ENCODE measurements at regions not wholly inside any gene's neighbourhood (a gene's known extent, or its start where the extent isn't known, plus 50 kb on each side); places are given as distances from the start of the nearest gene placed in this dataset.

DNA sequence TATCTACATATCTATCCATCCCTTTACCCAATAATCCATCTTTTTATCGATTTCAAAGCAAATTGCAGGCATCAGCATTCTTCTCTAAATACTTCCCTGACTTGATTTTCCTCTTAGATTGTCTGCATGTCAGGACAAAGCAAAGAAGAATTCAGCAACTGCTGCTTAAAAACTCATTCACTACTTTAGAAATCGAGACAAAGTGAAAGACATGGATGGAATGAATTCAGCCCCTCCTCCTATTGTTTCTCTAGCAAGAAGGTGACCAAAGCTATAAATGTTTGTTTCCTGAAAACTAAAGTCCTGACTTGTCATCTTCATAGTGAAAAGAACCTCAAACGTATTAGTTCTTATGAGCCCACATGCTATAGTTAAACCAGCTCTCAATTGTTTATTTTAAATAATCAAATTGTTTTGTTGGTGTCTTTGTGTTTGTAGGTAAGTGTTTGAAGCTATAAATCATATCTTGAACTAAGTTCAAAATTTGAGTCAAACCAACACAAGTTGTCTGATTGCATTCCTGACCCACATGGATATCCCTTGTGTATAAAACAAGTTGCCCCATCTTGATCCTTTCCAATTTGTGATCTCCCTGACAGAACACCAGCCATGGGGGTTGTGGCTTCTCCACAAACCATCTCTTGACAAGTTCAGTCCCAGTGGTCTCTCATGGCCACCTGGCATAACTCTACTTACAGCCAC is 58.6 kb upstream of the ARHGAP5 start:
- TF ChIP-seq CHD4 (IDR thresholded peaks at IDR 0.05; ENCODE audit: borderline replicate concordance) (no peak), POLR2A (IDR thresholded peaks at IDR 0.05; ENCODE audit: low read length) (no peak), CEBPB (IDR thresholded peaks at IDR 0.05) (no peak), SMC3 (IDR thresholded peaks at IDR 0.05) (no peak), CBX8 (IDR thresholded peaks at IDR 0.05) (no peak), NPAS2 (CRISPR knock-in tag; IDR thresholded peaks at IDR 0.05; ENCODE audit: borderline replicate concordance) (no peak)
- TF ChIP-seq, protein P1, sequence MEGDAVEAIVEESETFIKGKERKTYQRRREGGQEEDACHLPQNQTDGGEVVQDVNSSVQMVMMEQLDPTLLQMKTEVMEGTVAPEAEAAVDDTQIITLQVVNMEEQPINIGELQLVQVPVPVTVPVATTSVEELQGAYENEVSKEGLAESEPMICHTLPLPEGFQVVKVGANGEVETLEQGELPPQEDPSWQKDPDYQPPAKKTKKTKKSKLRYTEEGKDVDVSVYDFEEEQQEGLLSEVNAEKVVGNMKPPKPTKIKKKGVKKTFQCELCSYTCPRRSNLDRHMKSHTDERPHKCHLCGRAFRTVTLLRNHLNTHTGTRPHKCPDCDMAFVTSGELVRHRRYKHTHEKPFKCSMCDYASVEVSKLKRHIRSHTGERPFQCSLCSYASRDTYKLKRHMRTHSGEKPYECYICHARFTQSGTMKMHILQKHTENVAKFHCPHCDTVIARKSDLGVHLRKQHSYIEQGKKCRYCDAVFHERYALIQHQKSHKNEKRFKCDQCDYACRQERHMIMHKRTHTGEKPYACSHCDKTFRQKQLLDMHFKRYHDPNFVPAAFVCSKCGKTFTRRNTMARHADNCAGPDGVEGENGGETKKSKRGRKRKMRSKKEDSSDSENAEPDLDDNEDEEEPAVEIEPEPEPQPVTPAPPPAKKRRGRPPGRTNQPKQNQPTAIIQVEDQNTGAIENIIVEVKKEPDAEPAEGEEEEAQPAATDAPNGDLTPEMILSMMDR (IDR thresholded peaks at IDR 0.05), result no peak
